Astrocyte (in vitro differentiated cells and primary cell): ENCODE measurements at regions not wholly inside any gene's neighbourhood (a gene's known extent, or its start where the extent isn't known, plus 50 kb on each side); places are given as distances from the start of the nearest gene placed in this dataset.

Experiments used
- EZH2 ChIP-seq: IDR thresholded peaks from 2 replicates; pipeline ENCODE4 v1.6.1; 2012; ENCODE audit warnings: mild to moderate bottlenecking, low read length, inconsistent platforms; ENCODE audit not compliant: insufficient read depth
- TF ChIP-seq, protein P1 (sequence below): IDR thresholded peaks from 2 replicates; pipeline ENCODE4 v1.5.1; 2011; ENCODE audit warnings: low read depth, mild to moderate bottlenecking, inconsistent platforms, low read length, moderate library complexity; ENCODE audit not compliant: insufficient read depth

- TF ChIP-seq, protein P1, sequence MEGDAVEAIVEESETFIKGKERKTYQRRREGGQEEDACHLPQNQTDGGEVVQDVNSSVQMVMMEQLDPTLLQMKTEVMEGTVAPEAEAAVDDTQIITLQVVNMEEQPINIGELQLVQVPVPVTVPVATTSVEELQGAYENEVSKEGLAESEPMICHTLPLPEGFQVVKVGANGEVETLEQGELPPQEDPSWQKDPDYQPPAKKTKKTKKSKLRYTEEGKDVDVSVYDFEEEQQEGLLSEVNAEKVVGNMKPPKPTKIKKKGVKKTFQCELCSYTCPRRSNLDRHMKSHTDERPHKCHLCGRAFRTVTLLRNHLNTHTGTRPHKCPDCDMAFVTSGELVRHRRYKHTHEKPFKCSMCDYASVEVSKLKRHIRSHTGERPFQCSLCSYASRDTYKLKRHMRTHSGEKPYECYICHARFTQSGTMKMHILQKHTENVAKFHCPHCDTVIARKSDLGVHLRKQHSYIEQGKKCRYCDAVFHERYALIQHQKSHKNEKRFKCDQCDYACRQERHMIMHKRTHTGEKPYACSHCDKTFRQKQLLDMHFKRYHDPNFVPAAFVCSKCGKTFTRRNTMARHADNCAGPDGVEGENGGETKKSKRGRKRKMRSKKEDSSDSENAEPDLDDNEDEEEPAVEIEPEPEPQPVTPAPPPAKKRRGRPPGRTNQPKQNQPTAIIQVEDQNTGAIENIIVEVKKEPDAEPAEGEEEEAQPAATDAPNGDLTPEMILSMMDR = no peak
- no peak for TF ChIP-seq EZH2
Measured at GRCh38 chr3:197417441-197417840, 119.0 kb upstream of the DLG1 start.
